ENCODE measurements at regions not wholly inside any gene's neighbourhood (a gene's known extent, or its start where the extent isn't known, plus 50 kb on each side); places are given as distances from the start of the nearest gene placed in this dataset.
"Not testable (repeated sequence)": the region's sequence is repeated elsewhere in the genome, so short reads cannot be mapped to it uniquely, and the experiment has no call there.

- Histone ChIP-seq H3K27me3 (ENCODE audit: control insufficient read depth in 3 of 3, insufficient read depth in 3 of 3, low read length in 3 of 3) (no peaks in the 10 kb centered on the region), H3K4me3 (ENCODE audit: low read depth in 1 of 3, low read length in 3 of 3) (no peak overlapping the region), H3K27ac (ENCODE audit: low read depth in 1 of 3, low read length in 2 of 3) (no peak overlapping the region), H3K4me1 (ENCODE audit: control insufficient read depth in 3 of 3, insufficient read depth in 2 of 3, low read depth in 1 of 3, low read length in 2 of 3) (no peaks in the 10 kb centered on the region), H3K36me3 (ENCODE audit: control insufficient read depth in 3 of 3, insufficient read depth in 2 of 3, low read depth in 1 of 3, low read length in 3 of 3) (no peaks in the 10 kb centered on the region), H3K9me3 (ENCODE audit: control insufficient read depth in 2 of 2, insufficient read depth in 1 of 2, low read depth in 1 of 2, low read length in 1 of 2) (no peaks in the 10 kb centered on the region)
- FAIRE-seq (no peak), DNase-seq (no peak)
- 72 to 79% (median 74%) methylated on average over 1 of the region's 1 CpG for WGBS, 3 donors
These were observed 242.1 kb upstream of the HHIP start for GRCh38 chr4:144403893-144404292.

GRCh38 chr4:144409525-144409924 is 236.4 kb upstream of the HHIP start:
- WGBS, 3 donors = 59 to 82% (median 71%) methylated on average over 4 of the region's 4 CpGs
- Histone ChIP-seq H3K27me3 (ENCODE audit: control insufficient read depth in 3 of 3, insufficient read depth in 3 of 3, low read length in 3 of 3) (no peaks in the 10 kb centered on the region), H3K36me3 (ENCODE audit: control insufficient read depth in 3 of 3, insufficient read depth in 2 of 3, low read depth in 1 of 3, low read length in 3 of 3) (no peaks in the 10 kb centered on the region), H3K9me3 (ENCODE audit: control insufficient read depth in 2 of 2, insufficient read depth in 1 of 2, low read depth in 1 of 2, low read length in 1 of 2) (no peaks in the 10 kb centered on the region), H3K4me1 (ENCODE audit: control insufficient read depth in 3 of 3, insufficient read depth in 2 of 3, low read depth in 1 of 3, low read length in 2 of 3) (no peaks in the 10 kb centered on the region), H3K27ac (ENCODE audit: low read depth in 1 of 3, low read length in 2 of 3) (no peak overlapping the region), H3K4me3 (ENCODE audit: low read depth in 1 of 3, low read length in 3 of 3) (no peak overlapping the region)
- FAIRE-seq (no peak), DNase-seq (no peak)

- Histone ChIP-seq H3K27me3 (ENCODE audit: control insufficient read depth in 3 of 3, insufficient read depth in 3 of 3, low read length in 3 of 3) (no peaks in the 10 kb centered on the region), H3K4me1 (ENCODE audit: control insufficient read depth in 3 of 3, insufficient read depth in 2 of 3, low read depth in 1 of 3, low read length in 2 of 3) (no peaks in the 10 kb centered on the region), H3K9me3 (ENCODE audit: control insufficient read depth in 2 of 2, insufficient read depth in 1 of 2, low read depth in 1 of 2, low read length in 1 of 2) (no peaks in the 10 kb centered on the region), H3K36me3 (ENCODE audit: control insufficient read depth in 3 of 3, insufficient read depth in 2 of 3, low read depth in 1 of 3, low read length in 3 of 3) (no peaks in the 10 kb centered on the region), H3K27ac (ENCODE audit: low read depth in 1 of 3, low read length in 2 of 3) (no peak overlapping the region), H3K4me3 (ENCODE audit: low read depth in 1 of 3, low read length in 3 of 3) (no peak overlapping the region)
- no peak for FAIRE-seq
- DNase-seq = no peak
- 52 to 79% (median 63%) methylated on average over 2 of the region's 2 CpGs for WGBS, 3 donors
These were observed 235.6 kb upstream of the HHIP start for GRCh38 chr4:144410230-144410783.

- DNase-seq = no peak
- WGBS, 3 donors = 45 to 61% (median 47%) methylated on average over 1 of the region's 1 CpG
These were observed 234.8 kb upstream of the HHIP start for GRCh38 chr4:144411119-144411518.

GRCh38 chr4:144411700-144412099 is 234.3 kb upstream of the HHIP start:
- FAIRE-seq = no peak
- Histone ChIP-seq H3K27ac (ENCODE audit: low read depth in 1 of 3, low read length in 2 of 3) (no peak overlapping the region), H3K36me3 (ENCODE audit: control insufficient read depth in 3 of 3, insufficient read depth in 2 of 3, low read depth in 1 of 3, low read length in 3 of 3) (no peaks in the 10 kb centered on the region), H3K27me3 (ENCODE audit: control insufficient read depth in 3 of 3, insufficient read depth in 3 of 3, low read length in 3 of 3) (no peaks in the 10 kb centered on the region), H3K9me3 (ENCODE audit: control insufficient read depth in 2 of 2, insufficient read depth in 1 of 2, low read depth in 1 of 2, low read length in 1 of 2) (no peaks in the 10 kb centered on the region), H3K4me3 (ENCODE audit: low read depth in 1 of 3, low read length in 3 of 3) (no peak overlapping the region), H3K4me1 (ENCODE audit: control insufficient read depth in 3 of 3, insufficient read depth in 2 of 3, low read depth in 1 of 3, low read length in 2 of 3) (no peaks in the 10 kb centered on the region)
- DNase-seq = no peak

More at GRCh38 chr4:144411119-144411518, 234.8 kb upstream of the HHIP start:
- no peak for FAIRE-seq
- Histone ChIP-seq H3K27me3 (ENCODE audit: control insufficient read depth in 3 of 3, insufficient read depth in 3 of 3, low read length in 3 of 3) (no peaks in the 10 kb centered on the region), H3K9me3 (ENCODE audit: control insufficient read depth in 2 of 2, insufficient read depth in 1 of 2, low read depth in 1 of 2, low read length in 1 of 2) (no peaks in the 10 kb centered on the region), H3K36me3 (ENCODE audit: control insufficient read depth in 3 of 3, insufficient read depth in 2 of 3, low read depth in 1 of 3, low read length in 3 of 3) (no peaks in the 10 kb centered on the region), H3K4me3 (ENCODE audit: low read depth in 1 of 3, low read length in 3 of 3) (no peak overlapping the region), H3K27ac (ENCODE audit: low read depth in 1 of 3, low read length in 2 of 3) (no peak overlapping the region), H3K4me1 (ENCODE audit: control insufficient read depth in 3 of 3, insufficient read depth in 2 of 3, low read depth in 1 of 3, low read length in 2 of 3) (no peaks in the 10 kb centered on the region)

- DNase-seq = no peak
- no peak overlapping the region for H3K27ac ChIP-seq (ENCODE audit: low read depth in 1 of 3, low read length in 2 of 3)
- 93 to 95% (median 94%) methylated on average over 4 of the region's 4 CpGs for WGBS, 3 donors
- no peaks in the 10 kb centered on the region for H3K9me3 ChIP-seq (ENCODE audit: control insufficient read depth in 2 of 2, insufficient read depth in 1 of 2, low read depth in 1 of 2, low read length in 1 of 2)
- H3K4me3 ChIP-seq (ENCODE audit: low read depth in 1 of 3, low read length in 3 of 3) = no peak overlapping the region
- no peaks in the 10 kb centered on the region for H3K27me3 ChIP-seq (ENCODE audit: control insufficient read depth in 3 of 3, insufficient read depth in 3 of 3, low read length in 3 of 3)
- no peaks in the 10 kb centered on the region for H3K36me3 ChIP-seq (ENCODE audit: control insufficient read depth in 3 of 3, insufficient read depth in 2 of 3, low read depth in 1 of 3, low read length in 3 of 3)
- no peak for FAIRE-seq
- H3K4me1 ChIP-seq (ENCODE audit: control insufficient read depth in 3 of 3, insufficient read depth in 2 of 3, low read depth in 1 of 3, low read length in 2 of 3) = no peaks in the 10 kb centered on the region
These were observed 224.9 kb upstream of the HHIP start for GRCh38 chr4:144421056-144421455.

GRCh38 chr4:144421839-144422565 is 224.0 kb upstream of the HHIP start:
- H3K27ac ChIP-seq (ENCODE audit: low read depth in 1 of 3, low read length in 2 of 3) = no peak overlapping the region
- H3K36me3 ChIP-seq (ENCODE audit: control insufficient read depth in 3 of 3, insufficient read depth in 2 of 3, low read depth in 1 of 3, low read length in 3 of 3) = no peaks in the 10 kb centered on the region
- no peak for DNase-seq
- H3K9me3 ChIP-seq (ENCODE audit: control insufficient read depth in 2 of 2, insufficient read depth in 1 of 2, low read depth in 1 of 2, low read length in 1 of 2) = no peaks in the 10 kb centered on the region
- FAIRE-seq = no peak
- 47 to 56% (median 53%) methylated on average over 3 of the region's 3 CpGs for WGBS, 3 donors
- no peaks in the 10 kb centered on the region for H3K4me1 ChIP-seq (ENCODE audit: control insufficient read depth in 3 of 3, insufficient read depth in 2 of 3, low read depth in 1 of 3, low read length in 2 of 3)
- H3K27me3 ChIP-seq (ENCODE audit: control insufficient read depth in 3 of 3, insufficient read depth in 3 of 3, low read length in 3 of 3) = no peaks in the 10 kb centered on the region
- H3K4me3 ChIP-seq (ENCODE audit: low read depth in 1 of 3, low read length in 3 of 3) = no peak overlapping the region

- no peaks in the 10 kb centered on the region for H3K36me3 ChIP-seq (ENCODE audit: control insufficient read depth in 3 of 3, insufficient read depth in 2 of 3, low read depth in 1 of 3, low read length in 3 of 3)
- H3K4me3 ChIP-seq (ENCODE audit: low read depth in 1 of 3, low read length in 3 of 3) = no peak overlapping the region
- H3K9me3 ChIP-seq (ENCODE audit: control insufficient read depth in 2 of 2, insufficient read depth in 1 of 2, low read depth in 1 of 2, low read length in 1 of 2) = no peaks in the 10 kb centered on the region
- no peak overlapping the region for H3K27ac ChIP-seq (ENCODE audit: low read depth in 1 of 3, low read length in 2 of 3)
- DNase-seq (no peak), FAIRE-seq (no peak)
- H3K4me1 ChIP-seq (ENCODE audit: control insufficient read depth in 3 of 3, insufficient read depth in 2 of 3, low read depth in 1 of 3, low read length in 2 of 3) = no peaks in the 10 kb centered on the region
- no peaks in the 10 kb centered on the region for H3K27me3 ChIP-seq (ENCODE audit: control insufficient read depth in 3 of 3, insufficient read depth in 3 of 3, low read length in 3 of 3)
These were observed 222.0 kb upstream of the HHIP start for GRCh38 chr4:144423930-144424329.

GRCh38 chr4:144426023-144426422 is 219.9 kb upstream of the HHIP start:
- not testable (repeated sequence) for H3K4me3 ChIP-seq (ENCODE audit: low read depth in 1 of 3, low read length in 3 of 3); DNase-seq; H3K27ac ChIP-seq (ENCODE audit: low read depth in 1 of 3, low read length in 2 of 3); H3K36me3 ChIP-seq (ENCODE audit: control insufficient read depth in 3 of 3, insufficient read depth in 2 of 3, low read depth in 1 of 3, low read length in 3 of 3); H3K4me1 ChIP-seq (ENCODE audit: control insufficient read depth in 3 of 3, insufficient read depth in 2 of 3, low read depth in 1 of 3, low read length in 2 of 3); H3K9me3 ChIP-seq (ENCODE audit: control insufficient read depth in 2 of 2, insufficient read depth in 1 of 2, low read depth in 1 of 2, low read length in 1 of 2); FAIRE-seq; H3K27me3 ChIP-seq (ENCODE audit: control insufficient read depth in 3 of 3, insufficient read depth in 3 of 3, low read length in 3 of 3)
- WGBS, 3 donors = 89 to 93% (median 92%) methylated on average over 11 of the region's 11 CpGs
